ENCODE measurements at regions not wholly inside any gene's neighbourhood (a gene's known extent, or its start where the extent isn't known, plus 50 kb on each side); places are given as distances from the start of the nearest gene placed in this dataset.

GRCh38 chr5:88130211-88130815 is 138.3 kb downstream of the TMEM161B start:
- TF ChIP-seq CTCF (IDR thresholded peaks at IDR 0.05), result no peak
- no peak for TF ChIP-seq POLR2A (IDR thresholded peaks at IDR 0.05)
